ENCODE measurements at regions not wholly inside any gene's neighbourhood (a gene's known extent, or its start where the extent isn't known, plus 50 kb on each side); places are given as distances from the start of the nearest gene placed in this dataset.

DNA sequence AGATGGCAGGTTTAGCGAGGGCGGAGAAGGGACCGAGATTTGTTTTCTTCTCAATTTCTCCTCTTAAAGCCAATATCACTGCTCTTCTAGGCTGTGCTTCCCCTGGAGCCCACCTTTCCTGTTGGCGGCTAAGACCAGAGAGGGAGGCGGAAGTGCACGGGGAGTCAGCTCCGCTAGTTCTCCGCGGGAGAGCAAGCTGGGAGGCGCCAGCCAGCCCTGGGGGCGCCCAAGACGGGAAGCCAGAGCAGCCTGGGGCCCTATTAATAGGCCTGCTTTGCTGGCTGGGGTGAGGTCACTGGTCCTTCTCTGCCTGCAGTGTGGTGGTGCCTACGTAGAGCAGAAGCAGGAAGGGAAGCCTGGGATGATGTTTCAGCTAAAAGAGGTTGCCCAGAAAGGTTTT is 61.6 kb downstream of the LSM5 start:
- DNase-seq (ENCODE audit: low read depth, low spot score) = no peak

- DNase-seq (ENCODE audit: low read depth, low spot score) = peak; percentile 87
Measured at GRCh38 chr7:32427769-32428291, 62.4 kb downstream of the LSM5 start.

DNA sequence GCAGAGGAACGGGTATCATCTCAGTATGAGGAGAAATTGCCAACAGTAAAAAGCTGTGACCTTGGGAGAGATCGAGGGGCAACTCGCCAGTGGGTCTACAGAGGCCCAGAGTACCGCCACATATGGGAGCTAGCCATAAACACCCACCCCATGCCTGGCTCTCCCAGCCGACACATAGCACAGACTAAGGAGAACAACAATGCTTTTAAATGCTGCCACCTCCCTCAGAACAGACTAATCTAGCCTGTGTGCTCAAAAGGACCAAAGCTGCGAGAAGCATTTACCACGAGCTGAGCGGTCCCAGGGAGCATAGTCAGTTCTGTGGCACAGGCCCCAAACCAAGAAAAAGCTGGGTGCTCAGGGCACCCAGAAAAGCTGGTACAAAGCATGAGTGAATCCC is 73.3 kb downstream of the LSM5 start:
- DNase-seq (ENCODE audit: low read depth, low spot score) = no peak

GRCh38 chr7:32415936-32416335 is 74.2 kb downstream of the LSM5 start:
- DNase-seq (ENCODE audit: low read depth, low spot score) = no peak

DNA sequence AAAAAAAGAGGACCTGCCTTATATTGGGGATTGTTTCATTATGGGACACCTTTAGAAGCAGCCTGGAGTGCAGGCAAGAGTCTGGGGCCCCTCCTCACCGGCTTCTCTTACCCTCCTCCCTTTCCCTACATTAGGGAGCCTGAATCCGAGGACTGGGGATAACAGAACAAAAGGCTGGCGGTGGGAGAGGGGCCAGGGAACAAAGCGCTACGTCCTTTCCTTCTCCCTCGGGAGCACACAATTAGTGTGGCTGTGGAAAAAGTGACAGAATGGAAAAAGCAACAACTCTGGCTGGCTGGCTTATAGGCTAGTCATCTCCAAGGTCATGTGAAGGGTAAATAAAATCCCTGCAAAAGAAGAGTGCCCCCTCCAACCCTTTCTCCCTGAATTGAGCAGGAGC is 74.7 kb downstream of the LSM5 start:
- DNase-seq (ENCODE audit: low read depth, low spot score) = no peak

DNA sequence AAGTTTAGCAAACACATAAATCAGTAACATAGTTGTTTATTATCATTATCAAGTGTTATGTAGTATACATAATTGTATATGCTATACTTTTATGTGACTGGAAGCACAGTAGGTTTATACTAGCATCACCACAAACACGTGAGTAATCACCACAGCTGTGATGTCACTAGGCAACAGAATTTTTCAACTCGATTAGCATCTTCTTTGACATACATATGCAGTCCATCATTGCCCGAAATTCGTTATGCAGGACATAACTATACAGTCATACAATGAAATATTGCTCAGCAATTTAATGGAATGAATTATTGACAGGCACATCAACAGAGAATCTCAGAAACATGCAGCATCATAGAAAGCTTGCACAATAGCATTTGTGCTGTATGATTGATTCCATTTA is 77.7 kb downstream of the LSM5 start:
- DNase-seq (ENCODE audit: low read depth, low spot score) = no peak

GRCh38 chr7:32410545-32410944 is 79.6 kb downstream of the LSM5 start:
- no peak for DNase-seq (ENCODE audit: low read depth, low spot score)

DNA sequence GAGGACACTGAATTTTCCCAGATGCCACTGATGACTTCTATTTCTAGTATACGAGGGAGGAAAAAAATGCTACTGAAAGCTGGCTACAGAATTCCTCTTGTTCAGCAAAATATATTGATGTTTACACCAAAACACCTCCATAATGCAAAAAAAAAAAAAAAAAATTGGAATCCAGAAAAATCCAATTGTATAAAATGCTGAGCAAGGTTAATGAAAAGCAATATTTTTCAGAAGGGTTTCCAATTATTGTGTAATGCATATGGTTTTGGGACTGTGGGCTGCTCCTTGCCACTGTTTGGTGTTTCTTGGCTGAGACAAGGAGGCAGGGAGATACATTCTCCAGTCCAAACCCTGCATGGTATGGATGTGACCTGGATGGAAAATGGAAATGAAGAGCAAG is 83.8 kb downstream of the LSM5 start:
- no peak for DNase-seq (ENCODE audit: low read depth, low spot score)

- no peak for DNase-seq (ENCODE audit: low read depth, low spot score)
Measured at GRCh38 chr7:32403463-32404229, 86.5 kb downstream of the LSM5 start.

GRCh38 chr7:32400676-32401075 is 89.5 kb downstream of the LSM5 start:
- no peak for DNase-seq (ENCODE audit: low read depth, low spot score)

- DNase-seq (ENCODE audit: low read depth, low spot score) = no peak
Measured at GRCh38 chr7:32399311-32399710, 90.9 kb downstream of the LSM5 start.

GRCh38 chr7:32395168-32395567 is 95.0 kb downstream of the LSM5 start:
- DNase-seq (ENCODE audit: low read depth, low spot score) = no peak

- DNase-seq (ENCODE audit: low read depth, low spot score) = no peak
Measured at GRCh38 chr7:32393861-32394260, 96.3 kb downstream of the LSM5 start.

DNA sequence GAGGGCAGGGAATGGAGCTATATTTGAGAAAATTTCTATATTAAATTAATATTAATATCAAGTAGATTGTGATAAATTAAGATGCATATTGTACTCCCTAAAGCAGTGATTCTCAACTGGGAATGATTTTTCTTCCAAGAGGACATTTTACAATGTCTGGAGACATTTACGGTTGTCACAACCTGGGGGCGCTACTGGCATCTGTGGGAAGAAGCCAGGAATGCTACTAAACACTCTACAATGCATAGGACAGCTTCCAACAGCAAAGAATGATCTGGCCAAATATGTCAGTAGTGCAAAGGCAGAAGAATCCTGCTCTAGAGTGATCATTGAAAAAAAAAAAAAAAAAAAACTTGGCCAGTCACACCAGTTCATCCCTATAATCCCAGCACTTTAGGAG is 100.0 kb downstream of the LSM5 start:
- no peak for DNase-seq (ENCODE audit: low read depth, low spot score)

- DNase-seq (ENCODE audit: low read depth, low spot score) = no peak
Measured at GRCh38 chr7:32385316-32385956, 104.7 kb downstream of the LSM5 start.

DNA sequence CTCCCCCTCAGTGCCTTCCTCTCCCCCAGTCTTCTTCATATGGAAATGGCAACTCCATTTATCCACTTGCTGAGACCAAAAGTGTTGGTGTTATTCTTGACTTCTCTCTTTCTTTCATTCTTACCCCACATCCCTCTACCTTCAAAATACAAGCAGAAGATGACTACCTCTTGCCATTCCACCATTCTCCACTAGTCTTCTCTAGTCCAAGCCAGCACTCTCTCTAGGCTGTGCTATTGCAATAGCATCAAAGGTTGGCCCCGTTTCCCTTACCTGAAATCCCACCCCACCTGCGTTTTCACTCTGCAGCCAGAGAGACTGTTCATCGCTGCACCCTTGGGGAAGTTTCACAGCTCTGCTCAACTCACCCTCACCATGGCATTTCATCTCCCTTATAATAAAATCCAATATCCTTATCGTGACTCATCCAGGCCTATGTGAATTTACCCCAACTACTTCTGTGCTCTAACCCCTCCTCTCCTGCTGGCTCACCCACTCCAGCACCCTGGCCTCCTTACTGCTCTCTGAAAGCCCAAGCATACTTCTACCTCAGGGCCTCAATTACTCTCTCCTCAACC is 109.1 kb downstream of the LSM5 start:
- DNase-seq (ENCODE audit: low read depth, low spot score) = no peak

GRCh38 chr7:32379510-32380112 is 110.6 kb downstream of the LSM5 start:
- DNase-seq (ENCODE audit: low read depth, low spot score) = no peak

DNA sequence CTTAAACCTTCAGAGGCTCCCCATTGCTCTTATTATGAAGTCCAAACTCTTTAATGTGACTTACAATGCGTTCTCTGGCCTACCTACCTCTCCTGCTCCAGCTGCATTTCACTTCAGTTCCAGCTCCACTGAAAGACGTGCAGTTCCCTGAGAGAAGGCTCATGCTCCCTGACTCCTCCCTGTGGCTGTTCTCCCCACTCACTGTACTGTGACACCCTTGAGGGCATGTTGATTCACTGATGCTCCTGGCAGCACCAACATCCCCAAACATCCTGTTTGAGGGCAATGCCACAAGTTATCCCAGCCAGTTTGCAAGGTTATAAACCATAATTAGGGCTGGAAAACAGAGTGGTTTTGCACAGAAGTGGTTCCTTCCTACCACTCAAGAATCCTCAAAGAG is 111.2 kb downstream of the LSM5 start:
- DNase-seq (ENCODE audit: low read depth, low spot score) = no peak

DNA sequence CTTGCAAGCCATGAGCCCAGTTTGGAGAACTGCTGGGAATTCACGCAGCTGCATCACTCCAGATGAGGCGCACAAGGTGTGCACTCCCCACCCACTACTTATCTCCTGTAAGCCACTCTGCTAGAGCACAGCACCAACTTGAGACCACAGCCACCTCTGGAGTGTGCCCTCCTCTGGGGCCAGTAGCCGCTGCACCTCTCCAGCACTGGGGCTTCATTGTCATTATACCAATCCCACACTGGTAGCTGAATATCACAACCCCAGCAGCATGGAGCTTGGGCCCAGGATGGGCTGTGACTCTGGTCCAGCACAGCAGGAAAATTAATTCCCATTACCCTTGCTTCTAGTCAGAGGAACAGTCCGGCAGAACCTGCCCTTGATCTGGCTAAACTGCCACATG is 125.6 kb downstream of the LSM5 start:
- DNase-seq (ENCODE audit: low read depth, low spot score) = no peak

- DNase-seq (ENCODE audit: low read depth, low spot score) = no peak
Measured at GRCh38 chr7:32360127-32360526, 130.1 kb downstream of the LSM5 start.

DNA sequence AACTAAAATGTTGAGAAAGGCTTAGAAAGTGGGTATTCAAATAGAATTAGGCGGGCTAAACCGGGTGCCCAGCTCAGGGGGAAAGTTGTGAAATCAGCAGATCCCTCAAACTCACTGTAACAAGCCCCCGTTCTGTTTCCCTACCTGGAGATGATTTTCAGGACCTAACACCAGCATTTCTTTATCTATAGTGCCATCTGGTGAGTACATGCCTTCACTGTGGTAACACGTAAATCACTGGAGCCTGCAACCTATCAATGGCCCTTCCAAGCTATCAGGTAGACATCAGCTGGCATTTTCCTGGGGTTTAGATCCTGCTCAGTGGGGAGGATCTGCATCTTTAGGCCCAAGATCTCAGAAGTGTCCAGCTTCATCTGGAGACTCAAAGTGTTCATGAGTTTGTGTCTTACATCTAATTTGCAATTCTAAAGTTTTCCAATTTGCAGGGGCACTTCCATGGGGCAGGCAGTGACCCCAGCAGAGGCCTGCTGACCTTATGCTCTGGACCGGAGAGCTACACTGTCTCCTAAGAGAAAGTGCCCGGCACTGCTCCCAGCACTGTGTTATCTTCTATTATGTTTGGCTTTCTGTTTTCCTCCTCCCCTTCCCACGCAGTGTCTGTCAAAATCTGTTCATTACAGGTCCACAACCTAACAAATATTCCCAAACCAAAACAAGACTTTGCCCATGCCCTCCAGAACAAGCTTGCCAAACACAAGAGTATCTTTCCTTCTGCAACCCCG is 132.5 kb downstream of the LSM5 start:
- DNase-seq (ENCODE audit: low read depth, low spot score) = no peak

Data from iPS DF 19.7 (cell line).